K562 (cell line): ENCODE measurements at regions not wholly inside any gene's neighbourhood (a gene's known extent, or its start where the extent isn't known, plus 50 kb on each side); places are given as distances from the start of the nearest gene placed in this dataset.

Experiments used
- ATAC-seq: fragments of 200-7000 bp; cut with Tn5 transposase; 3 replicates; pipeline ENCODE4 v1.9.1; 2020; ENCODE audit warnings: moderate library complexity
- BruUV-seq: library from RNA; stranded (reverse); fragments of 400-500 nt; replicated peaks from 2 replicates; lab custom pipeline; 2021; lab: Mats Ljungman, UMichigan
- CTCF ChIA-PET: fragments of 300-600 bp; formaldehyde crosslinking; extraction: SDS; loops from one replicate; lab custom pipeline; 2021; ENCODE audit warnings: low intra/inter-chr PET ratio; lab: Yijun Ruan, JAX
- POLR2A ChIA-PET: fragments of 300-600, 350-650 bp; sonication (Branson Sonifier 250); formaldehyde crosslinking; extraction: SDS; loops from one replicate; lab custom pipeline; 2021; ENCODE audit warnings: antibody characterized with exemption, inconsistent platforms; lab: Yijun Ruan, JAX
- DNase-seq, 4 experiments: peaks; one replicate each; pipeline versions ENCODE4 v3.0.0 to v3.0.0-alpha.2; 2011 to 2018; ENCODE audit warnings: low spot score in 3 of 4, mixed read lengths in 3 of 4; ENCODE audit errors: extremely low read depth in 1 of 4
- FAIRE-seq: peaks from 2 replicates; lab custom pipeline; 2011; peaks lifted over from hg19 to GRCh38; lab: Jason Lieb, UNC
- H2AFZ ChIP-seq: 2 replicates; pipeline ENCODE4 v1.6.0; 2011; ENCODE audit warnings: low read depth, low read length, control low read depth, inconsistent platforms
- H3K27ac ChIP-seq: fragments of 200-600 bp; 3 replicates; pipeline ENCODE4 v1.8.0; 2011; ENCODE audit warnings: low read depth, mild to moderate bottlenecking, control low read depth, inconsistent platforms, low read length, moderate library complexity, mixed read lengths; ENCODE audit errors: extremely low read depth
- H3K27me3 ChIP-seq, 2 experiments: fragments of 300-600 bp in 1 of 2; 2 replicates in 1 of 2; 3 replicates in 1 of 2; pipeline versions ENCODE4 v1.6.0 to v1.8.0; 2011; ENCODE audit warnings: inconsistent platforms in 2 of 2, low read length in 2 of 2, mild to moderate bottlenecking in 1 of 2, mixed read lengths in 1 of 2, moderate library complexity in 1 of 2; ENCODE audit not compliant: control insufficient read depth in 2 of 2, insufficient read depth in 2 of 2
- H3K36me3 ChIP-seq: fragments of 300-600 bp; 3 replicates; pipeline ENCODE4 v1.8.0; 2011; ENCODE audit warnings: mild to moderate bottlenecking, low read length, inconsistent platforms; ENCODE audit not compliant: control insufficient read depth, insufficient read depth
- H3K4me1 ChIP-seq, 2 experiments: fragments of 200-600 bp in 1 of 2; replicated peaks in 1 of 2; 2 replicates in 1 of 2; 3 replicates in 1 of 2; pipeline versions ENCODE4 v1.5.1 to v1.8.0; 2011; ENCODE audit warnings: inconsistent platforms in 2 of 2, low read length in 2 of 2, mild to moderate bottlenecking in 1 of 2, mixed read lengths in 1 of 2, moderate library complexity in 1 of 2; ENCODE audit not compliant: control insufficient read depth in 2 of 2, insufficient read depth in 2 of 2
- H3K4me2 ChIP-seq: 2 replicates; pipeline ENCODE4 v1.6.1; 2011; ENCODE audit warnings: low read length, control low read depth, inconsistent platforms, mixed read lengths; ENCODE audit not compliant: insufficient read depth
- H3K4me3 ChIP-seq: fragments of 200-600 bp; sonication (generic), shearing (Covaris generic); 2 replicates; pipeline ENCODE4 v1.5.1; 2016; ENCODE audit warnings: control low read depth, inconsistent platforms
- H3K79me2 ChIP-seq: fragments of 200-600 bp; 3 replicates; pipeline ENCODE4 v1.8.0; 2011; ENCODE audit warnings: low read length, inconsistent platforms; ENCODE audit not compliant: control insufficient read depth, insufficient read depth
- H3K9ac ChIP-seq, 2 experiments: 2 replicates each; pipeline versions ENCODE4 v1.6.0 to v1.6.1; 2011; ENCODE audit warnings: low read depth in 2 of 2, low read length in 2 of 2, control low read depth in 1 of 2, inconsistent platforms in 1 of 2, mild to moderate bottlenecking in 1 of 2, mixed read lengths in 1 of 2; ENCODE audit not compliant: insufficient read depth in 1 of 2
- H3K9me1 ChIP-seq: one replicate; pipeline ENCODE4 v1.6.0; 2011; ENCODE audit warnings: inconsistent platforms, mild to moderate bottlenecking, low read length, moderate library complexity; ENCODE audit not compliant: control insufficient read depth, insufficient read depth
- H3K9me3 ChIP-seq: replicated peaks from 2 replicates; pipeline ENCODE4 v1.5.1; 2011; ENCODE audit warnings: low read depth, low read length, inconsistent platforms; ENCODE audit not compliant: control insufficient read depth, insufficient read depth
- H4K20me1 ChIP-seq: replicated peaks from 2 replicates; pipeline ENCODE4 v1.6.1; 2011; ENCODE audit warnings: low read length, inconsistent platforms, mixed read lengths; ENCODE audit not compliant: control insufficient read depth, insufficient read depth
- CEBPB ChIP-seq: fragments of 450-650 bp; IDR thresholded peaks from 2 replicates; pipeline ENCODE4 v1.6.1; 2016; ENCODE audit warnings: missing genetic modification characterization, missing compliant biosample characterization
- CEBPG ChIP-seq, 3 experiments: fragments of 200-800 bp in 1 of 3; sonication (Bioruptor generic) in 1 of 3; sonication (generic) in 1 of 3; formaldehyde crosslinking in 1 of 3; IDR thresholded peaks in 2 of 3; conservative IDR thresholded peaks in 1 of 3; 2 replicates each; pipeline versions ENCODE4 v1.6.1 to v1.8.0; 2016 to 2022; ENCODE audit warnings: missing compliant biosample characterization in 2 of 3, missing genetic modification characterization in 2 of 3, mild to moderate bottlenecking in 1 of 3, missing genetic modification reagents in 1 of 3
- ETV5 ChIP-seq: sonication (generic); formaldehyde crosslinking; IDR thresholded peaks from 2 replicates; pipeline ENCODE4 v1.4.0; 2020; ENCODE audit warnings: low read depth, mild to moderate bottlenecking, missing genetic modification reagents
- FOSL1 ChIP-seq: fragments of 200-800 bp; sonication (Bioruptor generic); conservative IDR thresholded peaks from 2 replicates; pipeline ENCODE4 v1.6.1; 2016; ENCODE audit warnings: missing genetic modification characterization, missing compliant biosample characterization
- SAP30 ChIP-seq: fragments of 200-600 bp; sonication (generic); IDR thresholded peaks from 2 replicates; pipeline ENCODE4 v1.6.1; 2012; ENCODE audit warnings: borderline replicate concordance, low read depth, mild to moderate bottlenecking, moderate library complexity, low read length, control low read depth, inconsistent platforms; ENCODE audit not compliant: insufficient read depth, poor library complexity, severe bottlenecking
- TSHZ1 ChIP-seq: fragments of 250-450 bp; sonication (Bioruptor Pico); IDR thresholded peaks from 2 replicates; pipeline ENCODE4 v1.4.0; 2020; ENCODE audit warnings: mild to moderate bottlenecking, moderate library complexity
- ZNF41 ChIP-seq: fragments of 250-450 bp; sonication (Bioruptor Pico); conservative IDR thresholded peaks from 2 replicates; pipeline ENCODE4 v1.4.0; 2020; ENCODE audit warnings: mild to moderate bottlenecking
- ZNF586 ChIP-seq: fragments of 450-650 bp; formaldehyde crosslinking; conservative IDR thresholded peaks from 2 replicates; pipeline ENCODE4 v1.4.0; 2020; ENCODE audit warnings: mild to moderate bottlenecking, moderate library complexity
- ZNF764 ChIP-seq: fragments of 250-450 bp; sonication (Bioruptor Pico); IDR thresholded peaks from 2 replicates; pipeline ENCODE4 v1.4.0; 2020; ENCODE audit warnings: low read depth, mild to moderate bottlenecking, moderate library complexity
- WGBS: fragments of 100-300 bp; shearing (Covaris generic); methylation state at CpG from one replicate; pipeline ENCODE4 v1.1.6; 2016; ENCODE audit warnings: low coverage, mixed read lengths; ENCODE audit not compliant: insufficient coverage; ENCODE audit errors: missing lambda C conversion rate; 5-methylcytosine and 5-hydroxymethylcytosine counted together
- in situ Hi-C: fragments of 300-500 bp; cut with MboI; formaldehyde crosslinking; loops from 4 replicates; pipeline ENCODE4 v1.15.0; 2018; ENCODE audit warnings: inconsistent platforms, mixed read lengths
- intact Hi-C: fragments of 100-400 bp; cut with micrococcal nuclease; formaldehyde crosslinking; loops from 2 replicates; pipeline ENCODE4 v1.14.2; 2022

GRCh38 chr2:51108794-51109193, 76.9 kb upstream of the NRXN1 start:
- in situ Hi-C loops, result no loop called here
- TF ChIP-seq CEBPG (CRISPR knock-in tag; IDR thresholded peaks at IDR 0.05) (no peak), CEBPG (tag; conservative IDR thresholded peaks at IDR 0.05 in 1 of 2, IDR thresholded peaks at IDR 0.05 in 1 of 2) (peak in 1 of 2 experiments; percentile 80; a peak in 2 of 4 replicates), ZNF764 (CRISPR knock-in tag) (no peak), FOSL1 (tag) (no peak), SAP30 (no peak), ZNF41 (CRISPR knock-in tag) (no peak), ETV5 (CRISPR knock-in tag) (no peak), ZNF586 (CRISPR knock-in tag) (no peak), TSHZ1 (CRISPR knock-in tag) (no peak), CEBPB (tag) (peak; percentile 69)
- no peak overlapping the region for H2AFZ ChIP-seq
- no peak overlapping the region for H3K27ac ChIP-seq
- no peak for DNase-seq
- FAIRE-seq, result no peak
- no TSS peak for BruUV-seq
- no peaks in the 10 kb centered on the region for H3K9me1 ChIP-seq
- intact Hi-C loops, result no loop called here
- CTCF ChIA-PET, result no interaction called here
- POLR2A ChIA-PET, result no interaction called here
- H3K36me3 ChIP-seq, result no peaks in the 10 kb centered on the region
- H3K9ac ChIP-seq, result no peak overlapping the region
- no peak overlapping the region for H3K4me3 ChIP-seq
- no peaks in the 10 kb centered on the region for H3K27me3 ChIP-seq
- no peaks in the 10 kb centered on the region for H4K20me1 ChIP-seq
- no peaks in the 10 kb centered on the region for H3K9me3 ChIP-seq
- WGBS, result 0% methylated on average over 1 of the region's 1 CpG
- H3K79me2 ChIP-seq, result no peaks in the 10 kb centered on the region
- ATAC-seq, result no peak
- H3K4me2 ChIP-seq, result no peak overlapping the region
- no peaks in the 10 kb centered on the region for H3K4me1 ChIP-seq
